IMR-90 (cell line): ENCODE measurements at regions not wholly inside any gene's neighbourhood (a gene's known extent, or its start where the extent isn't known, plus 50 kb on each side); places are given as distances from the start of the nearest gene placed in this dataset.

Experiments
- ATAC-seq: fragments of 200-7000 bp; cut with Tn5 transposase; 2 replicates; pipeline ENCODE4 v1.9.1; 2020; ENCODE audit warnings: low read depth, mild to moderate bottlenecking, moderate library complexity
- BruUV-seq: library from RNA; stranded (reverse); fragments of 400-500 nt; replicated peaks from 2 replicates; lab custom pipeline; 2021; lab: Mats Ljungman, UMichigan
- CTCF ChIA-PET: fragments of 300-600 bp; formaldehyde crosslinking; extraction: SDS; loops from one replicate; lab custom pipeline; 2021; ENCODE audit warnings: antibody characterized with exemption; lab: Yijun Ruan, JAX
- POLR2A ChIA-PET: fragments of 300-600 bp; sonication (Branson Sonifier 250); formaldehyde crosslinking; loops from one replicate; lab custom pipeline; 2022; ENCODE audit warnings: antibody characterized with exemption; ENCODE audit not compliant: unreplicated experiment; lab: Charles Lee
- DNase-seq: peaks from one replicate; pipeline ENCODE4 v3.0.0; 2013
- H2AFZ ChIP-seq: replicated peaks from 2 replicates; pipeline ENCODE3; 2013; ENCODE audit warnings: low read length, mild to moderate bottlenecking; ENCODE audit not compliant: poor library complexity
- H2AK5ac ChIP-seq: 2 replicates; pipeline ENCODE4 v1.6.1; 2013; ENCODE audit warnings: low read depth, low read length, inconsistent platforms
- H2AK9ac ChIP-seq: replicated peaks from 2 replicates; pipeline ENCODE3; 2013; ENCODE audit warnings: mild to moderate bottlenecking, low read depth, low read length, moderate library complexity; ENCODE audit not compliant: poor library complexity
- H2BK120ac ChIP-seq: 2 replicates; pipeline ENCODE4 v1.6.1; 2013; ENCODE audit warnings: low read depth, low read length, inconsistent platforms
- H2BK15ac ChIP-seq: 3 replicates; pipeline ENCODE4 v1.6.1; 2013; ENCODE audit warnings: low read depth, low read length, inconsistent platforms
- H2BK20ac ChIP-seq: 2 replicates; pipeline ENCODE4 v1.6.1; 2013; ENCODE audit warnings: low read depth, mild to moderate bottlenecking, inconsistent platforms, low read length, moderate library complexity
- H2BK5ac ChIP-seq: 2 replicates; pipeline ENCODE4 v1.6.1; 2013; ENCODE audit warnings: mild to moderate bottlenecking, low read depth, low read length, inconsistent platforms; ENCODE audit not compliant: poor library complexity, severe bottlenecking
- H3K14ac ChIP-seq: replicated peaks from 2 replicates; pipeline ENCODE4 v1.6.1; 2013; ENCODE audit warnings: low read depth, low read length, inconsistent platforms
- H3K18ac ChIP-seq: 2 replicates; pipeline ENCODE4 v1.6.1; 2013; ENCODE audit warnings: low read depth, low read length, control low read depth
- H3K23ac ChIP-seq: 2 replicates; pipeline ENCODE4 v1.6.1; 2013; ENCODE audit warnings: low read depth, low read length, inconsistent platforms
- H3K27ac ChIP-seq: 2 replicates; pipeline ENCODE4 v1.5.1; 2013; ENCODE audit warnings: mild to moderate bottlenecking, control low read depth, low read length; ENCODE audit not compliant: insufficient read depth
- H3K27me3 ChIP-seq: 2 replicates; pipeline ENCODE4 v1.6.1; 2013; ENCODE audit warnings: low read length; ENCODE audit not compliant: control insufficient read depth, insufficient read depth
- H3K36me3 ChIP-seq: 2 replicates; pipeline ENCODE4 v1.6.1; 2013; ENCODE audit warnings: low read length, mixed read lengths; ENCODE audit not compliant: control insufficient read depth, insufficient read depth
- H3K4ac ChIP-seq: 2 replicates; pipeline ENCODE4 v1.6.1; 2013; ENCODE audit warnings: low read depth, low read length, inconsistent platforms
- H3K4me1 ChIP-seq: 2 replicates; pipeline ENCODE4 v1.6.1; 2013; ENCODE audit warnings: low read length, mixed read lengths; ENCODE audit not compliant: control insufficient read depth, insufficient read depth
- H3K4me2 ChIP-seq: 2 replicates; pipeline ENCODE4 v1.6.1; 2013; ENCODE audit warnings: low read depth, mild to moderate bottlenecking, control low read depth, low read length, moderate library complexity
- H3K4me3 ChIP-seq: 2 replicates; pipeline ENCODE4 v1.5.1; 2013; ENCODE audit warnings: low read depth, mild to moderate bottlenecking, control low read depth, low read length, moderate library complexity; ENCODE audit not compliant: insufficient read depth
- H3K56ac ChIP-seq: 2 replicates; pipeline ENCODE4 v1.6.1; 2013; ENCODE audit warnings: low read length, inconsistent platforms; ENCODE audit not compliant: insufficient read depth; ENCODE audit errors: extremely low read depth
- H3K79me1 ChIP-seq, 2 experiments: 2 replicates each; pipeline ENCODE4 v1.6.1; 2013; ENCODE audit warnings: low read length in 2 of 2, inconsistent platforms in 1 of 2, low read depth in 1 of 2
- H3K9ac ChIP-seq: 2 replicates; pipeline ENCODE4 v1.6.1; 2013; ENCODE audit warnings: low read depth, low read length, control low read depth
- H3K9me1 ChIP-seq: 2 replicates; pipeline ENCODE4 v1.6.1; 2013; ENCODE audit warnings: low read length, inconsistent platforms; ENCODE audit not compliant: insufficient read depth
- H3K9me3 ChIP-seq: 2 replicates; pipeline ENCODE4 v1.6.1; 2013; ENCODE audit warnings: low read length; ENCODE audit not compliant: control insufficient read depth, insufficient read depth
- H4K20me1 ChIP-seq: 2 replicates; pipeline ENCODE4 v1.6.1; 2013; ENCODE audit warnings: low read length, inconsistent platforms; ENCODE audit not compliant: insufficient read depth
- H4K5ac ChIP-seq: 2 replicates; pipeline ENCODE4 v1.6.1; 2013; ENCODE audit warnings: mild to moderate bottlenecking, low read depth, low read length, control low read depth
- H4K8ac ChIP-seq, 2 experiments: 2 replicates each; pipeline ENCODE4 v1.6.1; 2013; ENCODE audit warnings: low read depth in 2 of 2, low read length in 2 of 2, control low read depth in 1 of 2, inconsistent platforms in 1 of 2
- H4K91ac ChIP-seq: 2 replicates; pipeline ENCODE4 v1.6.1; 2013; ENCODE audit warnings: low read depth, low read length, inconsistent platforms; ENCODE audit not compliant: insufficient read depth
- BHLHE40 ChIP-seq: fragments of 150-350 bp; IDR thresholded peaks from 2 replicates; pipeline ENCODE4 v1.6.1; 2016; ENCODE audit warnings: mild to moderate bottlenecking, low read depth, low read length
- CEBPB ChIP-seq: IDR thresholded peaks from 2 replicates; pipeline ENCODE4 v1.6.1; 2012; ENCODE audit warnings: low read depth, low read length, improper control_type of control experiment
- CHD1 ChIP-seq: IDR thresholded peaks from 2 replicates; pipeline ENCODE4 v1.6.1; 2012; ENCODE audit warnings: low read depth, low read length, improper control_type of control experiment
- CTCF ChIP-seq: conservative IDR thresholded peaks from 2 replicates; pipeline ENCODE4 v1.5.1; 2012; ENCODE audit warnings: mild to moderate bottlenecking, low read depth, low read length, improper control_type of control experiment
- ELK1 ChIP-seq: fragments of 150-350 bp; IDR thresholded peaks from 2 replicates; pipeline ENCODE4 v1.6.1; 2016; ENCODE audit warnings: low read depth, mild to moderate bottlenecking, low read length, moderate library complexity, borderline replicate concordance
- FOS ChIP-seq: fragments of 150-350 bp; IDR thresholded peaks from 2 replicates; pipeline ENCODE4 v1.6.1; 2016; ENCODE audit warnings: low read depth, low read length
- MAFK ChIP-seq: IDR thresholded peaks from 2 replicates; pipeline ENCODE4 v1.6.1; 2012; ENCODE audit warnings: low read depth, low read length, improper control_type of control experiment
- MAZ ChIP-seq: IDR thresholded peaks from 2 replicates; pipeline ENCODE4 v1.6.1; 2012; ENCODE audit warnings: low read depth, mild to moderate bottlenecking, low read length, improper control_type of control experiment, moderate library complexity, borderline replicate concordance
- MXI1 ChIP-seq: IDR thresholded peaks from 2 replicates; pipeline ENCODE4 v1.6.1; 2012; ENCODE audit warnings: low read depth, mild to moderate bottlenecking, low read length, moderate library complexity, borderline replicate concordance
- NFE2L2 ChIP-seq: fragments of 150-350 bp; IDR thresholded peaks from 2 replicates; pipeline ENCODE4 v1.6.1; 2016; ENCODE audit warnings: low read depth, mild to moderate bottlenecking, low read length
- POLR2A ChIP-seq: IDR thresholded peaks from 2 replicates; pipeline ENCODE4 v1.6.1; 2012; ENCODE audit warnings: mild to moderate bottlenecking, low read depth, low read length
- RAD21 ChIP-seq: IDR thresholded peaks from 2 replicates; pipeline ENCODE4 v1.6.1; 2012; ENCODE audit warnings: low read length, improper control_type of control experiment
- RCOR1 ChIP-seq: IDR thresholded peaks from 2 replicates; pipeline ENCODE4 v1.6.1; 2012; ENCODE audit warnings: mild to moderate bottlenecking, low read length, improper control_type of control experiment; ENCODE audit not compliant: insufficient replicate concordance
- RFX5 ChIP-seq: IDR thresholded peaks from 2 replicates; pipeline ENCODE4 v1.8.0; 2012; ENCODE audit warnings: low read depth, mild to moderate bottlenecking, low read length, moderate library complexity
- SMC3 ChIP-seq: fragments of 150-350 bp; IDR thresholded peaks from 2 replicates; pipeline ENCODE4 v1.6.1; 2016; ENCODE audit warnings: low read depth, mild to moderate bottlenecking, antibody characterized with exemption, low read length, moderate library complexity
- USF2 ChIP-seq: fragments of 150-350 bp; IDR thresholded peaks from 2 replicates; pipeline ENCODE4 v1.6.1; 2017; ENCODE audit warnings: mild to moderate bottlenecking, antibody characterized with exemption, low read length, low read depth
- WGBS, 2 experiments: methylation state at CpG; one replicate each; pipeline versions ENCODE4 v1.1.5 to v1.1.7; 2013; ENCODE audit warnings: missing lambda C conversion rate in 2 of 2; ENCODE audit not compliant: insufficient read length in 1 of 2; ENCODE audit errors: extremely low coverage in 2 of 2; 5-methylcytosine and 5-hydroxymethylcytosine counted together
- dilution Hi-C: fragments of 300-500 bp; cut with HindIII; formaldehyde crosslinking; loops from one replicate; pipeline ENCODE4 v1.14.3; 2018; ENCODE audit warnings: low sequenced_read_pairs; ENCODE audit not compliant: unreplicated experiment
- in situ Hi-C: fragments of 300-500 bp; cut with MboI; formaldehyde crosslinking; loops from 3 replicates; pipeline ENCODE4 v1.14.3; 2019; ENCODE audit warnings: low sequenced_read_pairs, inconsistent platforms, mixed read lengths
- intact Hi-C: fragments of 100-400 bp; cut with micrococcal nuclease; formaldehyde crosslinking; loops from 2 replicates; pipeline ENCODE4 v1.10.0; 2022

GRCh38 chr3:193964517-193964880, 171.4 kb upstream of the HES1 start:
- H3K27ac ChIP-seq, result no peak overlapping the region
- no peak overlapping the region for H2AFZ ChIP-seq
- ATAC-seq (no peak), DNase-seq (no peak)
- H4K8ac ChIP-seq, result no peak overlapping the region
- no peak for TF ChIP-seq MAZ
- no peak for TF ChIP-seq NFE2L2
- TF ChIP-seq RCOR1, result no peak
- no peak for TF ChIP-seq MXI1
- no peak for TF ChIP-seq MAFK
- no peak for TF ChIP-seq RAD21
- TF ChIP-seq CHD1, result no peak
- no peak for TF ChIP-seq SMC3
- no peak for TF ChIP-seq CEBPB
- no peak for TF ChIP-seq POLR2A
- no peak for TF ChIP-seq USF2
- TF ChIP-seq CTCF, result no peak
- TF ChIP-seq RFX5, result no peak
- TF ChIP-seq FOS, result no peak
- no peak for TF ChIP-seq ELK1
- no peak for TF ChIP-seq BHLHE40
- no peaks in the 10 kb centered on the region for H3K9me3 ChIP-seq
- H3K18ac ChIP-seq, result no peak overlapping the region
- no peaks in the 10 kb centered on the region for H3K79me1 ChIP-seq
- no peak overlapping the region for H3K4me3 ChIP-seq
- H3K36me3 ChIP-seq, result no peaks in the 10 kb centered on the region
- dilution Hi-C loops, result no loop called here
- H3K4me1 ChIP-seq, result no peaks in the 10 kb centered on the region
- H4K5ac ChIP-seq, result no peak overlapping the region
- no CpG with 5 or more reads among the region's 2 CpGs for WGBS, 2 experiments
- intact Hi-C loops, result no loop called here
- H3K56ac ChIP-seq, result no peak overlapping the region
- H3K9me1 ChIP-seq, result no peaks in the 10 kb centered on the region
- H2BK5ac ChIP-seq, result no peak overlapping the region
- H3K27me3 ChIP-seq, result peaks cover 29% of the 10 kb centered on the region
- no peaks in the 10 kb centered on the region for H4K20me1 ChIP-seq
- H2BK20ac ChIP-seq, result no peak overlapping the region
- POLR2A ChIA-PET, result no interaction called here
- H3K14ac ChIP-seq, result no peak overlapping the region
- H2BK120ac ChIP-seq, result no peak overlapping the region
- H3K23ac ChIP-seq, result no peak overlapping the region
- in situ Hi-C loops, result no loop called here
- H2AK5ac ChIP-seq, result no peak overlapping the region
- no peak overlapping the region for H2AK9ac ChIP-seq
- no peak overlapping the region for H4K91ac ChIP-seq
- H2BK15ac ChIP-seq, result no peak overlapping the region
- no peak overlapping the region for H3K9ac ChIP-seq
- no peak overlapping the region for H3K4me2 ChIP-seq
- BruUV-seq, result no TSS peak
- CTCF ChIA-PET, result no interaction called here
- H3K4ac ChIP-seq, result no peak overlapping the region
